ENCODE measurements at regions not wholly inside any gene's neighbourhood (a gene's known extent, or its start where the extent isn't known, plus 50 kb on each side); places are given as distances from the start of the nearest gene placed in this dataset.

GRCh38 chr21:14785679-14786078 lies 239.6 kb upstream of the SAMSN1 start (continued):
- TF ChIP-seq ETV6 (conservative IDR thresholded peaks at IDR 0.05 in 1 of 2, IDR thresholded peaks at IDR 0.05 in 1 of 2; ENCODE audit: borderline replicate concordance in 1 of 2, low read depth in 1 of 2) = no peak
- TF ChIP-seq REST (IDR thresholded peaks at IDR 0.05; ENCODE audit: low read depth, low read length) = no peak

GRCh38 chr21:14773777-14774345 lies 227.7 kb upstream of the SAMSN1 start:
- FAIRE-seq (no peak), ATAC-seq (peak; percentile 78), DNase-seq (ENCODE audit: low read depth, low spot score) (no peak)
- ChIA-PET POLR2A (no interaction called here), SMC1A (ENCODE audit: uncharacterized antibody, unreplicated experiment) (interaction anchor here (0.6 to 3.8 kb wide), 16 partner anchors 11 to 410 kb away, joined by 3 to 27 read pairs (median 4); no protein-coding TSS in a partner anchor), RAD21 (ENCODE audit: unreplicated experiment) (interaction anchor here (1.0 to 1.9 kb wide), 6 partner anchors 22 to 373 kb away, joined by 3 to 10 read pairs (median 3); no protein-coding TSS in a partner anchor), CTCF (interaction anchor here (0.7 to 2.8 kb wide), 11 partner anchors 11 to 373 kb away, joined by 3 to 13 read pairs (median 3); no protein-coding TSS in a partner anchor)
- in situ Hi-C loops (cut with MboI) (no loop called here), intact Hi-C loops (cut with micrococcal nuclease; ENCODE audit: unreplicated experiment) (loop anchor here (1.0 kb wide), 1 partner anchor 371 kb away; no protein-coding TSS in a partner anchor)
- 13% methylated on average over 5 of the region's 5 CpGs for WGBS (ENCODE audit: insufficient coverage, insufficient replicate concordance, low lambda C conversion rate, missing lambda C conversion rate)
- BruUV-seq (replicated peaks) = no TSS peak
- Histone ChIP-seq H3K9ac (ENCODE audit: control insufficient read depth, insufficient read depth, low read length) (no peak overlapping the region), H3K9me3 (replicated peaks; ENCODE audit: control insufficient read depth, insufficient read depth, low read length) (no peaks in the 10 kb centered on the region; the same call in 2 of the 3 replicates), H3K27me3 (replicated peaks in 1 of 2; ENCODE audit: control insufficient read depth in 2 of 2, insufficient read depth in 2 of 2, low read length in 1 of 2) (no peaks in the 10 kb centered on the region), H3K36me3 (ENCODE audit: control insufficient read depth in 2 of 2, insufficient read depth in 2 of 2, low read length in 1 of 2) (no peaks in the 10 kb centered on the region), H3K79me2 (ENCODE audit: control insufficient read depth, insufficient read depth, low read length) (no peaks in the 10 kb centered on the region), H3K4me2 (ENCODE audit: control insufficient read depth, insufficient read depth) (no peak overlapping the region), H3K4me1 (ENCODE audit: control insufficient read depth, insufficient read depth, low read length) (no peaks in the 10 kb centered on the region), H4K20me1 (ENCODE audit: control insufficient read depth, insufficient read depth) (no peaks in the 10 kb centered on the region), H3K27ac (ENCODE audit: control insufficient read depth, insufficient read depth) (no peak overlapping the region), H2AFZ (ENCODE audit: control insufficient read depth, low read depth, low read length) (no peak overlapping the region), H3K4me3 (no peak overlapping the region)
- no peak for TF ChIP-seq LARP7 (IDR thresholded peaks at IDR 0.05)
- TF ChIP-seq MYB (IDR thresholded peaks at IDR 0.05; ENCODE audit: borderline replicate concordance, low read depth, low read length) = no peak
- no peak for TF ChIP-seq EZH2 (IDR thresholded peaks at IDR 0.05; ENCODE audit: borderline replicate concordance, control insufficient read depth, low read depth, low read length)
- TF ChIP-seq SRF (IDR thresholded peaks at IDR 0.05; ENCODE audit: low read depth in 2 of 2, low read length in 2 of 2) = no peak
- no peak for TF ChIP-seq MTA2 (IDR thresholded peaks at IDR 0.05; ENCODE audit: low read depth)
- TF ChIP-seq KDM1A (IDR thresholded peaks at IDR 0.05; ENCODE audit: borderline replicate concordance) = no peak
- no peak for TF ChIP-seq ZNF592 (IDR thresholded peaks at IDR 0.05)
- TF ChIP-seq NR2F1 (conservative IDR thresholded peaks at IDR 0.05) = no peak
- no peak for TF ChIP-seq POU2F2 (IDR thresholded peaks at IDR 0.05; ENCODE audit: borderline replicate concordance, low read depth, low read length)
- no peak for TF ChIP-seq NKRF (conservative IDR thresholded peaks at IDR 0.05)
